ENCODE measurements at regions not wholly inside any gene's neighbourhood (a gene's known extent, or its start where the extent isn't known, plus 50 kb on each side); places are given as distances from the start of the nearest gene placed in this dataset.
"Not testable (repeated sequence)": the region's sequence is repeated elsewhere in the genome, so short reads cannot be mapped to it uniquely, and the experiment has no call there.

GRCh38 chr2:37575780-37576179, 95.7 kb downstream of the CDC42EP3 start:
- no peaks in the 10 kb centered on the region for H3K4me1 Mint-ChIP-seq
- H3K36me3 Mint-ChIP-seq, result peaks cover 6% of the 10 kb centered on the region
- TF ChIP-seq, protein P1, sequence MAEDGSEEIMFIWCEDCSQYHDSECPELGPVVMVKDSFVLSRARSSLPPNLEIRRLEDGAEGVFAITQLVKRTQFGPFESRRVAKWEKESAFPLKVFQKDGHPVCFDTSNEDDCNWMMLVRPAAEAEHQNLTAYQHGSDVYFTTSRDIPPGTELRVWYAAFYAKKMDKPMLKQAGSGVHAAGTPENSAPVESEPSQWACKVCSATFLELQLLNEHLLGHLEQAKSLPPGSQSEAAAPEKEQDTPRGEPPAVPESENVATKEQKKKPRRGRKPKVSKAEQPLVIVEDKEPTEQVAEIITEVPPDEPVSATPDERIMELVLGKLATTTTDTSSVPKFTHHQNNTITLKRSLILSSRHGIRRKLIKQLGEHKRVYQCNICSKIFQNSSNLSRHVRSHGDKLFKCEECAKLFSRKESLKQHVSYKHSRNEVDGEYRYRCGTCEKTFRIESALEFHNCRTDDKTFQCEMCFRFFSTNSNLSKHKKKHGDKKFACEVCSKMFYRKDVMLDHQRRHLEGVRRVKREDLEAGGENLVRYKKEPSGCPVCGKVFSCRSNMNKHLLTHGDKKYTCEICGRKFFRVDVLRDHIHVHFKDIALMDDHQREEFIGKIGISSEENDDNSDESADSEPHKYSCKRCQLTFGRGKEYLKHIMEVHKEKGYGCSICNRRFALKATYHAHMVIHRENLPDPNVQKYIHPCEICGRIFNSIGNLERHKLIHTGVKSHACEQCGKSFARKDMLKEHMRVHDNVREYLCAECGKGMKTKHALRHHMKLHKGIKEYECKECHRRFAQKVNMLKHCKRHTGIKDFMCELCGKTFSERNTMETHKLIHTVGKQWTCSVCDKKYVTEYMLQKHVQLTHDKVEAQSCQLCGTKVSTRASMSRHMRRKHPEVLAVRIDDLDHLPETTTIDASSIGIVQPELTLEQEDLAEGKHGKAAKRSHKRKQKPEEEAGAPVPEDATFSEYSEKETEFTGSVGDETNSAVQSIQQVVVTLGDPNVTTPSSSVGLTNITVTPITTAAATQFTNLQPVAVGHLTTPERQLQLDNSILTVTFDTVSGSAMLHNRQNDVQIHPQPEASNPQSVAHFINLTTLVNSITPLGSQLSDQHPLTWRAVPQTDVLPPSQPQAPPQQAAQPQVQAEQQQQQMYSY (CRISPR knock-in tag; IDR thresholded peaks at IDR 0.05), result no peak
- TF ChIP-seq NFE2L1 (CRISPR knock-in tag; IDR thresholded peaks at IDR 0.05) (no peak), IRF1 (CRISPR knock-in tag; IDR thresholded peaks at IDR 0.05) (no peak), ZBTB43 (CRISPR knock-in tag; IDR thresholded peaks at IDR 0.05) (no peak), AR (CRISPR knock-in tag; IDR thresholded peaks at IDR 0.05) (no peak), EMX1 (CRISPR knock-in tag; IDR thresholded peaks at IDR 0.05) (no peak)
- TF ChIP-seq, protein P2, sequence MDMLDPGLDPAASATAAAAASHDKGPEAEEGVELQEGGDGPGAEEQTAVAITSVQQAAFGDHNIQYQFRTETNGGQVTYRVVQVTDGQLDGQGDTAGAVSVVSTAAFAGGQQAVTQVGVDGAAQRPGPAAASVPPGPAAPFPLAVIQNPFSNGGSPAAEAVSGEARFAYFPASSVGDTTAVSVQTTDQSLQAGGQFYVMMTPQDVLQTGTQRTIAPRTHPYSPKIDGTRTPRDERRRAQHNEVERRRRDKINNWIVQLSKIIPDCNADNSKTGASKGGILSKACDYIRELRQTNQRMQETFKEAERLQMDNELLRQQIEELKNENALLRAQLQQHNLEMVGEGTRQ (CRISPR knock-in tag; IDR thresholded peaks at IDR 0.05), result no peak
- TF ChIP-seq, protein P3, sequence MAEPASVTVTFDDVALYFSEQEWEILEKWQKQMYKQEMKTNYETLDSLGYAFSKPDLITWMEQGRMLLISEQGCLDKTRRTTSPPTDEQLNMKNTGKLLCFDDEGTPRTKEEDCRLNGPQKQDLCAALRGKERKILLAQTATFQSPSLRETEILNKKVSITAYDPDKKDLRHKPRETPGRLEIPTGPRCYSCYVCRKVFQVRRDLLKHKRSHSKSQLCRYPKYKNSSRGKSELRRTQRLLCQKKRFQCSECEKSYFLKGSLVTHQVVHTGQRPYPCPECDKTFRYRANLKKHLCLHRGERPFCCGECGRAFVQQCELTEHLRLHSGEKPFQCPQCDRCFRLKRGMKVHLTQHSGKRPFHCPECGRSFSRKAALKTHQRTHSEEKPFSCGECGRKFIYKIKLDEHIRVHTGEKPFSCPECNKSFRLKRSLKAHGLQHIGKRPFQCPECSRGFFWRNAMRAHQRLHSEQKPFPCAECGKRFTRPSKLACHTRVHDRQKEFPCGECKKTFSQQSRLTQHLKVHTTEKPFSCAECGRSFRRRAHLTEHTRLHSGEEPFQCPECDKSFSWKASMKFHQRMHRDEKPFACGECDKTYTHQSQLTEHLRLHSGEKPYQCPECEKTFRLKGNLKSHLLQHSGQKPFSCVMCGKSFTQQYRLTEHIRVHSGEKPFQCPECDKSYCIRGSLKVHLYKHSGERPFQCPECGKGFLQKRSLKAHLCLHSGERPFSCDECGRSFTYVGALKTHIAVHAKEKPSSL (CRISPR knock-in tag; conservative IDR thresholded peaks at IDR 0.05), result no peak
- CTCF ChIA-PET, result no interaction called here
- DNase-seq (ENCODE audit: low spot score) (no peak), ATAC-seq (peak; percentile 22; the same call in 1 of the 2 replicates)
- H3K4me3 Mint-ChIP-seq, result no peak overlapping the region
- H3K27me3 Mint-ChIP-seq (ENCODE audit: low read depth), result no peaks in the 10 kb centered on the region
- H3K9me3 Mint-ChIP-seq, result peaks cover 24% of the 10 kb centered on the region
- POLR2A ChIA-PET, result no interaction called here
- H3K27ac Mint-ChIP-seq, result no peak overlapping the region

GRCh38 chr2:37576194-37576593, 95.2 kb downstream of the CDC42EP3 start:
- H3K4me3 Mint-ChIP-seq; H3K27me3 Mint-ChIP-seq (ENCODE audit: low read depth); ATAC-seq; CTCF ChIA-PET; POLR2A ChIA-PET; H3K4me1 Mint-ChIP-seq; H3K27ac Mint-ChIP-seq; DNase-seq (ENCODE audit: low spot score); H3K36me3 Mint-ChIP-seq: not testable (repeated sequence)
- H3K9me3 Mint-ChIP-seq, result peaks cover 24% of the 10 kb centered on the region

GRCh38 chr2:37576831-37577230, 94.6 kb downstream of the CDC42EP3 start:
- Mint-ChIP-seq H3K27ac (no peak overlapping the region), H3K4me1 (no peaks in the 10 kb centered on the region), H3K36me3 (peaks cover 6% of the 10 kb centered on the region), H3K4me3 (no peak overlapping the region), H3K27me3 (ENCODE audit: low read depth) (no peaks in the 10 kb centered on the region), H3K9me3 (peaks cover 24% of the 10 kb centered on the region)
- ChIA-PET POLR2A (no interaction called here), CTCF (no interaction called here)
- no peak for DNase-seq (ENCODE audit: low spot score)
- ATAC-seq, result no peak
- TF ChIP-seq ZNF416 (CRISPR knock-in tag; IDR thresholded peaks at IDR 0.05) (no peak), MXD4 (CRISPR knock-in tag; IDR thresholded peaks at IDR 0.05; ENCODE audit: borderline replicate concordance) (no peak), MYBL2 (CRISPR knock-in tag; IDR thresholded peaks at IDR 0.05) (no peak), ZMAT4 (CRISPR knock-in tag; IDR thresholded peaks at IDR 0.05) (no peak), ZNF423 (CRISPR knock-in tag; IDR thresholded peaks at IDR 0.05) (no peak), SMAD3 (CRISPR knock-in tag; IDR thresholded peaks at IDR 0.05; ENCODE audit: borderline replicate concordance) (no peak), SP1 (CRISPR knock-in tag; conservative IDR thresholded peaks at IDR 0.05) (no peak)
- TF ChIP-seq, protein P4, sequence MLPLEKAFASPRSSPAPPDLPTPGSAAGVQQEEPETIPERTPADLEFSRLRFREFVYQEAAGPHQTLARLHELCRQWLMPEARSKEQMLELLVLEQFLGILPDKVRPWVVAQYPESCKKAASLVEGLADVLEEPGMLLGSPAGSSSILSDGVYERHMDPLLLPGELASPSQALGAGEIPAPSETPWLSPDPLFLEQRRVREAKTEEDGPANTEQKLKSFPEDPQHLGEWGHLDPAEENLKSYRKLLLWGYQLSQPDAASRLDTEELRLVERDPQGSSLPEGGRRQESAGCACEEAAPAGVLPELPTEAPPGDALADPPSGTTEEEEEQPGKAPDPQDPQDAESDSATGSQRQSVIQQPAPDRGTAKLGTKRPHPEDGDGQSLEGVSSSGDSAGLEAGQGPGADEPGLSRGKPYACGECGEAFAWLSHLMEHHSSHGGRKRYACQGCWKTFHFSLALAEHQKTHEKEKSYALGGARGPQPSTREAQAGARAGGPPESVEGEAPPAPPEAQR (CRISPR knock-in tag; IDR thresholded peaks at IDR 0.05), result no peak

Data from WTC11 (cell line).